ENCODE measurements at regions not wholly inside any gene's neighbourhood (a gene's known extent, or its start where the extent isn't known, plus 50 kb on each side); places are given as distances from the start of the nearest gene placed in this dataset.

GRCh38 chr3:94414418-94414817 lies 351.6 kb downstream of the NSUN3 start:
- Histone ChIP-seq H3K27ac (ENCODE audit: low read depth, low read length) (no peak overlapping the region), H3K36me3 (ENCODE audit: insufficient read depth, low read length) (no peaks in the 10 kb centered on the region), H3K27me3 (ENCODE audit: insufficient read depth, low read length) (no peaks in the 10 kb centered on the region), H3K9me3 (ENCODE audit: insufficient read depth, low read depth, low read length) (no peaks in the 10 kb centered on the region), H3K4me2 (ENCODE audit: low read length) (no peak overlapping the region), H3K79me2 (ENCODE audit: insufficient read depth, low read length) (no peaks in the 10 kb centered on the region), H3K4me3 (ENCODE audit: insufficient read depth, low read depth, low read length) (no peak overlapping the region), H3K4me1 (ENCODE audit: insufficient read depth, low read length) (peaks cover 9% of the 10 kb centered on the region), H4K20me1 (ENCODE audit: insufficient read depth, low read length) (no peaks in the 10 kb centered on the region), H2AFZ (ENCODE audit: low read depth, low read length) (no peak overlapping the region), H3K9ac (ENCODE audit: low read length) (no peak overlapping the region)
- no peak for DNase-seq (ENCODE audit: low read depth)
- H3K4me3 Mint-ChIP-seq (ENCODE audit: unreplicated experiment): no peak overlapping the region
- no peak for TF ChIP-seq CTCF (IDR thresholded peaks at IDR 0.05; ENCODE audit: insufficient read depth, low read depth, low read length)
- TF ChIP-seq EZH2 (IDR thresholded peaks at IDR 0.05; ENCODE audit: insufficient read depth, low read length): no peak
- H3K27ac Mint-ChIP-seq (ENCODE audit: unreplicated experiment): no peak overlapping the region
- H3K4me1 Mint-ChIP-seq (ENCODE audit: low read depth, unreplicated experiment): peaks cover 12% of the 10 kb centered on the region
- H3K27me3 Mint-ChIP-seq (ENCODE audit: low read depth, unreplicated experiment): no peaks in the 10 kb centered on the region
- no peak for FAIRE-seq
- peaks cover 2% of the 10 kb centered on the region for H3K36me3 Mint-ChIP-seq (ENCODE audit: low read depth, unreplicated experiment)
- peaks cover 3% of the 10 kb centered on the region for H3K9me3 Mint-ChIP-seq (ENCODE audit: unreplicated experiment)

GRCh38 chr3:94416768-94417167 lies 353.9 kb downstream of the NSUN3 start:
- no peaks in the 10 kb centered on the region for H3K79me2 ChIP-seq (ENCODE audit: insufficient read depth, low read length)
- TF ChIP-seq EZH2 (IDR thresholded peaks at IDR 0.05; ENCODE audit: insufficient read depth, low read length): no peak
- TF ChIP-seq CTCF (IDR thresholded peaks at IDR 0.05; ENCODE audit: insufficient read depth, low read depth, low read length): no peak
- no peaks in the 10 kb centered on the region for H4K20me1 ChIP-seq (ENCODE audit: insufficient read depth, low read length)
- H3K27ac ChIP-seq (ENCODE audit: low read depth, low read length): no peak overlapping the region
- H3K9me3 ChIP-seq (ENCODE audit: insufficient read depth, low read depth, low read length): no peaks in the 10 kb centered on the region
- DNase-seq (ENCODE audit: low read depth): peak; percentile 35
- H3K36me3 Mint-ChIP-seq (ENCODE audit: low read depth, unreplicated experiment): peaks cover 2% of the 10 kb centered on the region
- H3K4me3 Mint-ChIP-seq (ENCODE audit: unreplicated experiment): no peak overlapping the region
- H3K27ac Mint-ChIP-seq (ENCODE audit: unreplicated experiment): no peak overlapping the region
- FAIRE-seq: no peak
- H3K4me3 ChIP-seq (ENCODE audit: insufficient read depth, low read depth, low read length): no peak overlapping the region
- no peaks in the 10 kb centered on the region for H3K27me3 Mint-ChIP-seq (ENCODE audit: low read depth, unreplicated experiment)
- H3K4me2 ChIP-seq (ENCODE audit: low read length): no peak overlapping the region
- peaks cover 3% of the 10 kb centered on the region for H3K9me3 Mint-ChIP-seq (ENCODE audit: unreplicated experiment)
- no peak overlapping the region for H2AFZ ChIP-seq (ENCODE audit: low read depth, low read length)
- no peaks in the 10 kb centered on the region for H3K27me3 ChIP-seq (ENCODE audit: insufficient read depth, low read length)
- peaks cover 9% of the 10 kb centered on the region for H3K4me1 ChIP-seq (ENCODE audit: insufficient read depth, low read length)
- no peaks in the 10 kb centered on the region for H3K36me3 ChIP-seq (ENCODE audit: insufficient read depth, low read length)
- H3K4me1 Mint-ChIP-seq (ENCODE audit: low read depth, unreplicated experiment): peaks cover 23% of the 10 kb centered on the region
- H3K9ac ChIP-seq (ENCODE audit: low read length): no peak overlapping the region

GRCh38 chr3:94417963-94418455 lies 355.1 kb downstream of the NSUN3 start:
- Mint-ChIP-seq H3K27ac (ENCODE audit: unreplicated experiment) (no peak overlapping the region), H3K36me3 (ENCODE audit: low read depth, unreplicated experiment) (peaks cover 2% of the 10 kb centered on the region), H3K4me3 (ENCODE audit: unreplicated experiment) (no peak overlapping the region), H3K4me1 (ENCODE audit: low read depth, unreplicated experiment) (peaks cover 30% of the 10 kb centered on the region), H3K27me3 (ENCODE audit: low read depth, unreplicated experiment) (no peaks in the 10 kb centered on the region), H3K9me3 (ENCODE audit: unreplicated experiment) (peaks cover 3% of the 10 kb centered on the region)
- DNase-seq (ENCODE audit: low read depth): no peak
- no peaks in the 10 kb centered on the region for H3K79me2 ChIP-seq (ENCODE audit: insufficient read depth, low read length)
- H3K27me3 ChIP-seq (ENCODE audit: insufficient read depth, low read length): no peaks in the 10 kb centered on the region
- no peaks in the 10 kb centered on the region for H4K20me1 ChIP-seq (ENCODE audit: insufficient read depth, low read length)
- FAIRE-seq: no peak
- H3K4me3 ChIP-seq (ENCODE audit: insufficient read depth, low read depth, low read length): no peak overlapping the region
- no peaks in the 10 kb centered on the region for H3K36me3 ChIP-seq (ENCODE audit: insufficient read depth, low read length)
- TF ChIP-seq EZH2 (IDR thresholded peaks at IDR 0.05; ENCODE audit: insufficient read depth, low read length): no peak
- TF ChIP-seq CTCF (IDR thresholded peaks at IDR 0.05; ENCODE audit: insufficient read depth, low read depth, low read length): no peak
- no peak overlapping the region for H3K4me2 ChIP-seq (ENCODE audit: low read length)
- no peaks in the 10 kb centered on the region for H3K9me3 ChIP-seq (ENCODE audit: insufficient read depth, low read depth, low read length)
- H3K27ac ChIP-seq (ENCODE audit: low read depth, low read length): no peak overlapping the region
- H3K4me1 ChIP-seq (ENCODE audit: insufficient read depth, low read length): peaks cover 7% of the 10 kb centered on the region
- no peak overlapping the region for H2AFZ ChIP-seq (ENCODE audit: low read depth, low read length)
- H3K9ac ChIP-seq (ENCODE audit: low read length): no peak overlapping the region

Measured in astrocyte (in vitro differentiated cells and primary cell).